Stimulated activated naive B cell treated with anti-CD40 and anti-IgM and Interleukin-4, amounts not matched to agents 10 μg/mL and 1 μg/mL and 100 μg/mL, for 72 hours (primary cell): ENCODE measurements at regions not wholly inside any gene's neighbourhood (a gene's known extent, or its start where the extent isn't known, plus 50 kb on each side); places are given as distances from the start of the nearest gene placed in this dataset.
A peak's percentile ranks its signal among the peaks of the same experiment; 100 is the strongest.

Source experiments
- ATAC-seq, 2 donors: fragments of 150-1000 bp; cut with Tn5 transposase; replicated peaks; 2 replicates each; pipeline ENCODE4 v1.10.0; 2021; ENCODE audit warnings: moderate library complexity in 1 of 2
- DNase-seq: peaks from one replicate; pipeline ENCODE4 v3.0.0; 2021
- H3K27ac Mint-ChIP-seq: one replicate; pipeline ENCODE4 v1.8.0; 2022; ENCODE audit warnings: mild to moderate bottlenecking, mixed read lengths
- H3K27me3 Mint-ChIP-seq, 2 donors: one replicate each; pipeline ENCODE4 v1.8.0; 2022; ENCODE audit warnings: mixed read lengths in 2 of 2
- H3K36me3 Mint-ChIP-seq, 2 donors: one replicate each; pipeline ENCODE4 v1.8.0; 2022; ENCODE audit warnings: mixed read lengths in 2 of 2, mild to moderate bottlenecking in 1 of 2
- H3K4me1 Mint-ChIP-seq, 2 donors: one replicate each; pipeline ENCODE4 v1.8.0; 2022; ENCODE audit warnings: mixed read lengths in 2 of 2, mild to moderate bottlenecking in 1 of 2
- H3K4me3 Mint-ChIP-seq, 2 donors: one replicate each; pipeline ENCODE4 v1.8.0; 2022; ENCODE audit warnings: mild to moderate bottlenecking in 2 of 2, mixed read lengths in 2 of 2, moderate library complexity in 1 of 2
- H3K9me3 Mint-ChIP-seq, 2 donors: one replicate each; pipeline ENCODE4 v1.8.0; 2022; ENCODE audit warnings: mixed read lengths in 2 of 2, mild to moderate bottlenecking in 1 of 2

DNA sequence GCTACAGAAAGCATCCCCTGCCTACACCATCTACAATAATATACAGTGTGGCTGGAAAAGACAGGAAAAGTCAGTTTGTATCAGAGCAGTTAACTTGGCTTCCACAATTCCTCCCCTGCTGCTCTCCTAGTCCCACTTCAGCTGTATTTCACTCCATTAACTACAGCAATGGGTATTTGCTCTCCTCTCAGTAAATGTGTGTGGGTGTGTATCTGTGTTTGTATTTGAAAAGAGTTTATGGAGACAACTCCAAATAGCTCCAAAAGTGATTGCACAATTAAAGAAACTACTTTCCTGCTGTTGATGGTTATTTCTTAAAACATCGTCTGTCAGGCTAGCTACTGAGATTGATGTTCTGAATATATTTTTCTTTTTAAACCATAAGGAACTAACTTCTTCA is 333.7 kb upstream of the FIGN start:
- ATAC-seq = no peak
- Mint-ChIP-seq H3K9me3 (no peaks in the 10 kb centered on the region), H3K36me3 (no peaks in the 10 kb centered on the region), H3K27me3 (no peaks in the 10 kb centered on the region), H3K27ac (no peak overlapping the region), H3K4me1 (no peaks in the 10 kb centered on the region), H3K4me3 (no peak overlapping the region)
- DNase-seq = no peak

GRCh38 chr2:164068063-164068462 is 332.3 kb upstream of the FIGN start:
- H3K4me1 Mint-ChIP-seq = no peaks in the 10 kb centered on the region
- no peaks in the 10 kb centered on the region for H3K27me3 Mint-ChIP-seq
- no peaks in the 10 kb centered on the region for H3K9me3 Mint-ChIP-seq
- no peaks in the 10 kb centered on the region for H3K36me3 Mint-ChIP-seq
- H3K27ac Mint-ChIP-seq = no peak overlapping the region
- H3K4me3 Mint-ChIP-seq = no peak overlapping the region
- DNase-seq = no peak
- ATAC-seq = no peak

DNA sequence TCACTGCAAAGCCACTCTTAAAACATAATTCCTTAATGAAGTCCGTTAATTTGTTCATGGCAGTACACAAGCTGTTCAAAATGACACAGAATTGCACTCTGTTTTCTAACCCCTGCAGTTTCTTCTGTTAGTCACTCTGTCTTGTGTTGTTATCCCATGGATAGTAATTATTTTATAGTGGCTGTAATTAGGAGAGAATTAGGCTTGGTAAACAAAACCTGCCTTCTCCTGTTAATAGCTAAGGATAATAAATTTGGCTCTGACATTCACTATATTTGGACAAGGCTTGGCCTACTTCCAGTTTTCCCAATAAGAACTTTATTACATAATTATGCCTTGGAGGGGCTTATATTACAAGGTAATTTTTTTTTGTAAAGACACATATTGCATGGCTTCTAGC is 330.3 kb upstream of the FIGN start:
- H3K4me3 Mint-ChIP-seq = no peak overlapping the region
- no peaks in the 10 kb centered on the region for H3K27me3 Mint-ChIP-seq
- H3K27ac Mint-ChIP-seq = no peak overlapping the region

GRCh38 chr2:164065038-164065437 is 329.2 kb upstream of the FIGN start:
- H3K4me3 Mint-ChIP-seq = no peak overlapping the region
- DNase-seq (no peak), ATAC-seq (no peak)
- no peaks in the 10 kb centered on the region for H3K36me3 Mint-ChIP-seq
- no peaks in the 10 kb centered on the region for H3K9me3 Mint-ChIP-seq
- H3K27me3 Mint-ChIP-seq = no peaks in the 10 kb centered on the region
- no peaks in the 10 kb centered on the region for H3K4me1 Mint-ChIP-seq
- H3K27ac Mint-ChIP-seq = no peak overlapping the region

More for the DNA sequence above, 330.3 kb upstream of the FIGN start:
- ATAC-seq (no peak), DNase-seq (no peak)
- no peaks in the 10 kb centered on the region for H3K9me3 Mint-ChIP-seq
- no peaks in the 10 kb centered on the region for H3K36me3 Mint-ChIP-seq
- no peaks in the 10 kb centered on the region for H3K4me1 Mint-ChIP-seq

DNA sequence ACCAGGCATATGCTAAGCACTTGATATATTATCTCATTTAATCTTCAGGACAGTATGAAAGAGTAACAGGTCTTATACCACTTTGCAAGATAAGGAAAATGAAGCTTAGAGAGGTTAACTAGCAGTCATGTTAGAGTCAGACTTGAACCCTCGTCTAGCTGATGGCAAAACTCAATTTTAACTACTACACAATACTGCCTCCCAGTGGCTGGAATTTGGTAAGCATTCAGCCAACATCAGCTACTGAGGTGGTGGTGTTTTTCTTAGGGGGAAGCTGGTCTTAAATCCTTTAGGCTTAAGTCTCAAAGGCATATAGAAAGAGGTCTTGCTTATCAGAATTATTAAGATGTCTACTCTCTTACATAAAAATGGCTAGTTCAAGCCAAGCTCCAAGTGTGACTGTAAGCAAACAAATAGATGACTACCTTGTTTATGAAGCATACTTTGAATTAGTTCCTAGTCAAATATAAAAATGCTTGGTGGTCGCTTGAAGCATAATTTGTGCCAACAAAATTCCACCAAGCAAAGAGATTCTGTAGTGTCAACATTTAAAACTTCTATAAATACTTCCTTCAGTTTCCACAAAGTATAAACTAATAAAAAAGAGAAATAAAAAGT is 325.4 kb upstream of the FIGN start:
- peaks cover 0 to 9% of the 10 kb centered on the region in 2 donors for H3K27me3 Mint-ChIP-seq
- no peak overlapping the region for H3K27ac Mint-ChIP-seq
- no peaks in the 10 kb centered on the region for H3K36me3 Mint-ChIP-seq
- no peak overlapping the region for H3K4me3 Mint-ChIP-seq
- no peaks in the 10 kb centered on the region for H3K4me1 Mint-ChIP-seq
- H3K9me3 Mint-ChIP-seq = no peaks in the 10 kb centered on the region
- ATAC-seq (peak in 1 of 2 donors; percentile 55), DNase-seq (no peak)

DNA sequence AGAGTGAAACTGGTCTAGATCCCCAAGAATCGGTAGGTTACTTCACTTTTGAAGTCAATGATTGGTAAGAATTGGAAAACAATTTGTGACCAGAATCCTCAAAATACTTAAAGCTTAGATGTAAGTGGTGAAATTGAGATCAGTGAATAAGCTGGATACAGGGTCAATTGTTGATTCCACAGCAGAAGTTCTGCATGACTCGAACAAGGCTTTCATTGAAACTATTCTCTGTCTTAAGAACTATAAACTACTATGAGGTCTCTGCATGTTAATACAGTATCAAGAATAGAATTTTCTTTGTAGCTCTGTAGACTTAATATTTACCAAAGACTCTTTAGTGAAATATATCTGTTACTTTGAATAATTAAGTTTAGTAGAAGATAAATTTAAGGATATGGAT is 324.2 kb upstream of the FIGN start:
- Mint-ChIP-seq H3K36me3 (no peaks in the 10 kb centered on the region), H3K4me1 (no peaks in the 10 kb centered on the region), H3K9me3 (no peaks in the 10 kb centered on the region), H3K4me3 (no peak overlapping the region), H3K27me3 (peaks cover 0 to 9% of the 10 kb centered on the region in 2 donors), H3K27ac (no peak overlapping the region)
- DNase-seq (no peak), ATAC-seq (no peak)

- Mint-ChIP-seq H3K27ac (no peak overlapping the region), H3K9me3 (no peaks in the 10 kb centered on the region)
- ATAC-seq = no peak
These were observed 319.8 kb upstream of the FIGN start for GRCh38 chr2:164055623-164056022.

DNA sequence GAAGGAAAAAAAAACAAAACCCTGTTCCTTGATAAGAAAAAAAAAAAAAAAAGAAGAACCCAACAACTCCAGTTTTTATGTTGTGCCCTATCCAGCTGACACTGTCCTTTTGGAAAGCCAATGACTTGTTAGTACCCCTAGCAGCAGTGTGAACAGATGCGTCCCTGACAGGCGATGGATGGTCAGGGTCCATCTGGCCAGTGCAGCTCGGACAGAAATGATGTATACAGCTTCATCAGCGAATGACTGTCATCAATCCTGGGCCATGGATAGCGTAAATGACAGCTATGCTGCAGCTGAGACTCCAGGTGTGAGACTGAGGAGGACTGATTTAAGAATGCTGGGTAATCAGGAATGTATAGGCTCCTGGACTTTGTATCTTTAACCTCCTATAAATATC is 318.8 kb upstream of the FIGN start:
- H3K9me3 Mint-ChIP-seq = no peaks in the 10 kb centered on the region
- H3K4me1 Mint-ChIP-seq = no peaks in the 10 kb centered on the region
- H3K4me3 Mint-ChIP-seq = no peak overlapping the region
- ATAC-seq = no peak
- no peak for DNase-seq
- peaks cover 0 to 9% of the 10 kb centered on the region in 2 donors for H3K27me3 Mint-ChIP-seq
- no peaks in the 10 kb centered on the region for H3K36me3 Mint-ChIP-seq
- H3K27ac Mint-ChIP-seq = no peak overlapping the region

More at GRCh38 chr2:164055623-164056022, 319.8 kb upstream of the FIGN start:
- H3K4me3 Mint-ChIP-seq = no peak overlapping the region
- H3K27me3 Mint-ChIP-seq = peaks cover 0 to 9% of the 10 kb centered on the region in 2 donors
- no peak for DNase-seq
- H3K36me3 Mint-ChIP-seq = no peaks in the 10 kb centered on the region
- H3K4me1 Mint-ChIP-seq = no peaks in the 10 kb centered on the region

GRCh38 chr2:164053021-164053420 is 317.2 kb upstream of the FIGN start:
- Mint-ChIP-seq H3K27me3 (peaks cover 0 to 4% of the 10 kb centered on the region in 2 donors), H3K36me3 (no peaks in the 10 kb centered on the region), H3K9me3 (peaks cover 0 to 2% of the 10 kb centered on the region in 2 donors), H3K4me1 (no peaks in the 10 kb centered on the region), H3K27ac (no peak overlapping the region), H3K4me3 (no peak overlapping the region)
- ATAC-seq (no peak), DNase-seq (no peak)

GRCh38 chr2:164052006-164052405 is 316.2 kb upstream of the FIGN start:
- H3K27ac Mint-ChIP-seq = no peak overlapping the region
- peaks cover 0 to 2% of the 10 kb centered on the region in 2 donors for H3K9me3 Mint-ChIP-seq
- H3K4me1 Mint-ChIP-seq = no peaks in the 10 kb centered on the region
- H3K4me3 Mint-ChIP-seq = no peak overlapping the region
- H3K27me3 Mint-ChIP-seq = no peaks in the 10 kb centered on the region
- no peaks in the 10 kb centered on the region for H3K36me3 Mint-ChIP-seq
- ATAC-seq (no peak), DNase-seq (no peak)

DNA sequence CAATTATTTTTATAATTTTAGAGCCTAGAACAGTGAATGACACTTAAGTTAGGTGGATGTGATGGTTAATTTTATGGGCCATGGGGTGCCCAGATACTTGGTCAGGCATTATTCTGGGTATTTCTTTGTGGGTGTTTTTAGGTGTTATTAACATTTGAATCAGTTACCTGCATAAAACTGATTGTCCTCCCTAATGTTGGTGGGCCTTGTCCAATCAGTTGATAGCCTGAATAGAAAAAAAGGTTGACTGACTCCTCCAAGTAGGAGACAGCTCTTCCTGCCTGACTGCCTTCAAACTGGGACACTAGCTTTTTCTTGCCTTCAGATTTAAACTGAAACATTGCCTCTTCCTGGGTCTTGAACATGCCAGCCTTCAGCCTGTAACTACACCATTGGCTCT is 312.9 kb upstream of the FIGN start:
- Mint-ChIP-seq H3K36me3 (no peaks in the 10 kb centered on the region), H3K27ac (no peak overlapping the region), H3K9me3 (peaks cover 0 to 2% of the 10 kb centered on the region in 2 donors), H3K4me3 (no peak overlapping the region), H3K4me1 (no peaks in the 10 kb centered on the region), H3K27me3 (no peaks in the 10 kb centered on the region)
- DNase-seq (no peak), ATAC-seq (no peak)

DNA sequence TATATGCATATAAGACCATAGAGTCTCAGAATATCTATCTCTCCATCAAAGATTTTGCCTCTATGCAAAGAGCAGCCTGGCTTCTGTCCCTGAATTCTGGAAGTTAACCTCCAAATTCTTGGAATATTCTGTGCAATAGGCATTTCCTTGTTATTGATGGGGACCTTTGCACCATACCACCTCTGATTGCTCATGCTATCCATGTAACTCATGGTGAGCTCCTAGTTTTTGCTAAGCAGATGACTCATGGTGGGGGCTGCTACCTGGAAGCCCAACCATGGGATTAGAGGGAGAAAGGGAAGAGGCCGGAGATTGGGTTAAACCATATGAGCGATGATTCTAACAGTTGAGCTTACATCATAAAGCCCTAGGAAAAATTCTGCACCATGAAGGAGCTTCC is 310.2 kb upstream of the FIGN start:
- peaks cover 0 to 2% of the 10 kb centered on the region in 2 donors for H3K9me3 Mint-ChIP-seq
- ATAC-seq = no peak
- H3K27me3 Mint-ChIP-seq = no peaks in the 10 kb centered on the region
- H3K27ac Mint-ChIP-seq = no peak overlapping the region
- no peak overlapping the region for H3K4me3 Mint-ChIP-seq
- no peak for DNase-seq
- H3K36me3 Mint-ChIP-seq = no peaks in the 10 kb centered on the region
- no peaks in the 10 kb centered on the region for H3K4me1 Mint-ChIP-seq

GRCh38 chr2:164044622-164045021 is 308.8 kb upstream of the FIGN start:
- no peak for DNase-seq
- no peak overlapping the region for H3K4me3 Mint-ChIP-seq
- H3K36me3 Mint-ChIP-seq = no peaks in the 10 kb centered on the region
- peaks cover 6 to 7% of the 10 kb centered on the region in 2 donors for H3K9me3 Mint-ChIP-seq
- ATAC-seq = no peak
- H3K27me3 Mint-ChIP-seq = no peaks in the 10 kb centered on the region
- H3K4me1 Mint-ChIP-seq = no peaks in the 10 kb centered on the region
- no peak overlapping the region for H3K27ac Mint-ChIP-seq

DNA sequence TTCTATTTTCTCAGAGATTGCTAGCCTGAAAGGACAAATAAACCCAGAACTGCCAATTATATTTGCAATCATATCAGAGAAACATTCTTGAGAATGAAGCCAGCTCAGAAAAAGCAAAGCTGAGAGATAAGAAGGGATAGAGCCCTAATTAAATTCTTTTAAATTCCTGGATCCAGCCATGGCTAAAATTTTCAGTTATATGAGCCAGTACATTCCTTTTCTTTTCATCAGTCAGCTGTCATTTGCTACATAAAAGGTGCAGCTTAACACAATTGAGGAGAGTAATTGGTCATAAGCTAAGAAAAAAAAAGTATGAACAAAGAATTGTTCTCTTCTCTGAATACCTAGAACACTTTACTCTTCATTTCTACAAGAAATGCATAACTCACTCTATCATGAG is 303.5 kb upstream of the FIGN start:
- Mint-ChIP-seq H3K4me1 (no peaks in the 10 kb centered on the region), H3K27ac (no peak overlapping the region), H3K27me3 (no peaks in the 10 kb centered on the region), H3K9me3 (peaks cover 4 to 7% of the 10 kb centered on the region in 2 donors), H3K36me3 (no peaks in the 10 kb centered on the region), H3K4me3 (no peak overlapping the region)
- ATAC-seq = no peak
- DNase-seq = no peak

GRCh38 chr2:164032995-164033394 is 297.2 kb upstream of the FIGN start:
- ATAC-seq (no peak), DNase-seq (no peak)
- Mint-ChIP-seq H3K27me3 (no peaks in the 10 kb centered on the region), H3K4me1 (peaks cover 2 to 9% of the 10 kb centered on the region in 2 donors), H3K27ac (no peak overlapping the region), H3K36me3 (no peaks in the 10 kb centered on the region), H3K9me3 (peaks cover 0 to 4% of the 10 kb centered on the region in 2 donors), H3K4me3 (no peak overlapping the region)

DNA sequence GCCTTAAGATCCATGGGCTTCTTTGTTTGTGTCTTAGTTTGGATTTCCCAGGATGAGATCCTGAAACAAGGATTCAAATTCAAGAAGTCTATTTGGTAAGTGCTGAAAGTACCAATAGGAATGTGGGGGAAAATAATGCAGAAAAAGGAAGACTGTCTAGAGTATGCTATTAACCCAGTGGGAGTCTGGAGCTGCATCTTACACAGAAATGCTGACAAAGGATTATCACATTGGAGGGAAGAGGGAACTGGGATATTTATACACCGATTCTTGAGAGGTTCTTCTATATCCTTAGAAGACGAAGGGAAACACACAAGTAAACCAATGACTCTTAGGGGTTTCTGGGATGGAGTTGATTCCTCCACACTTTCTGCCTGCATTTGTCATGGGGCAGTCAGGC is 294.8 kb upstream of the FIGN start:
- DNase-seq (no peak), ATAC-seq (no peak)
- no peak overlapping the region for H3K4me3 Mint-ChIP-seq
- H3K27ac Mint-ChIP-seq = no peak overlapping the region
- peaks cover 0 to 4% of the 10 kb centered on the region in 2 donors for H3K9me3 Mint-ChIP-seq
- H3K36me3 Mint-ChIP-seq = no peaks in the 10 kb centered on the region
- no peaks in the 10 kb centered on the region for H3K27me3 Mint-ChIP-seq
- peaks cover 2 to 9% of the 10 kb centered on the region in 2 donors for H3K4me1 Mint-ChIP-seq
